ENCODE measurements at regions not wholly inside any gene's neighbourhood (a gene's known extent, or its start where the extent isn't known, plus 50 kb on each side); places are given as distances from the start of the nearest gene placed in this dataset.

DNA sequence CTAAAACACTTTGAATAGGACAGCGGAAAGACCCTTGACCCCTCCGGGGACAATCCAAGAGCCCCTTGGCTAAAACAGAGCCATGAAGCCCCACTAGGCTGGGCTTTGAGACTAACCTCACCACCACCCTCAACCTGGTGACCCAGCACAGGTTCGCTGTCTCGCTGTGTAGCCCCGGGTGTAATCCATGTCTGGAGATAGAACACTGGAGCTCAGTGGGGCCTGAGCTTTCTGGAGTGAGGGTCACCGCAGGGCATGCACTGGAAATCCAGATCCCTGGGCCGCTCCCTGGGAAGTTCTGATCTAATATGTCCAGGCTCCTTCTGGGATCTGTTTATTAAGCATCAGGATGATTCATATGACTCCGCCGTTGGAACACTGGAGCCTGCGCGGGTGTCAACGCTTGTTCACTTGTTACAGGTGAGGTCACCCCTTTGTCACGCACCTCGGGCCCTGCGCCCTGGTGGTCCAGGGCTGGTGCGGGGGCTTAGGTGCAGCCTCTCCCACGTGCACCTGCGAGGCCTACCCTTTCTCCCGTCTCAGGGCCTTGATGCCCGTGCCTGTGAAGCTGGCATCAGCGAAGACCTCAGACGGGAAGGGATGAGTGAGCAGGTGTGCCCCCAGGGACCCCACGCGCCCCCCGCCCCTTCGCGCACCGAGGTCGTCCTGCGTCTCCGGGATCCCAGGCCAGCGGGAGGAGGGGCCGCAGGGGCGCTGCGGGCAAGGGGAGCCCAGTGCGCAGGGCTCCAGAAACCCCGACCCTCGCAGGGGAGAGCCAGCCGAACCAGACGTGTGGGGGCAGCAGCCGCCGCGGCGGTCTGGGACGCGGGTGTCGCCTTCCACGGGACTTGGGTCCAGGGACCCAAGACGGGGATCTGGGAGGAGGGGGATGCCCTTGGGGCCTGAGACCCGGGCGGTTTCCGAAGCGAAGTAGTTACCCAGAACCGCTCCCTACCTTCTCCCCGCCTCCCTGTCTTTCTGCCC is 224.1 kb upstream of the FOXF1 start:
- no peak for DNase-seq (ENCODE audit: low read depth in 1 of 2, low spot score in 1 of 2)
- TF ChIP-seq, protein P1, sequence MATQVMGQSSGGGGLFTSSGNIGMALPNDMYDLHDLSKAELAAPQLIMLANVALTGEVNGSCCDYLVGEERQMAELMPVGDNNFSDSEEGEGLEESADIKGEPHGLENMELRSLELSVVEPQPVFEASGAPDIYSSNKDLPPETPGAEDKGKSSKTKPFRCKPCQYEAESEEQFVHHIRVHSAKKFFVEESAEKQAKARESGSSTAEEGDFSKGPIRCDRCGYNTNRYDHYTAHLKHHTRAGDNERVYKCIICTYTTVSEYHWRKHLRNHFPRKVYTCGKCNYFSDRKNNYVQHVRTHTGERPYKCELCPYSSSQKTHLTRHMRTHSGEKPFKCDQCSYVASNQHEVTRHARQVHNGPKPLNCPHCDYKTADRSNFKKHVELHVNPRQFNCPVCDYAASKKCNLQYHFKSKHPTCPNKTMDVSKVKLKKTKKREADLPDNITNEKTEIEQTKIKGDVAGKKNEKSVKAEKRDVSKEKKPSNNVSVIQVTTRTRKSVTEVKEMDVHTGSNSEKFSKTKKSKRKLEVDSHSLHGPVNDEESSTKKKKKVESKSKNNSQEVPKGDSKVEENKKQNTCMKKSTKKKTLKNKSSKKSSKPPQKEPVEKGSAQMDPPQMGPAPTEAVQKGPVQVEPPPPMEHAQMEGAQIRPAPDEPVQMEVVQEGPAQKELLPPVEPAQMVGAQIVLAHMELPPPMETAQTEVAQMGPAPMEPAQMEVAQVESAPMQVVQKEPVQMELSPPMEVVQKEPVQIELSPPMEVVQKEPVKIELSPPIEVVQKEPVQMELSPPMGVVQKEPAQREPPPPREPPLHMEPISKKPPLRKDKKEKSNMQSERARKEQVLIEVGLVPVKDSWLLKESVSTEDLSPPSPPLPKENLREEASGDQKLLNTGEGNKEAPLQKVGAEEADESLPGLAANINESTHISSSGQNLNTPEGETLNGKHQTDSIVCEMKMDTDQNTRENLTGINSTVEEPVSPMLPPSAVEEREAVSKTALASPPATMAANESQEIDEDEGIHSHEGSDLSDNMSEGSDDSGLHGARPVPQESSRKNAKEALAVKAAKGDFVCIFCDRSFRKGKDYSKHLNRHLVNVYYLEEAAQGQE (IDR thresholded peaks at IDR 0.05; ENCODE audit: insufficient replicate concordance, low read depth), result no peak
- no peak for TF ChIP-seq CTCF (IDR thresholded peaks at IDR 0.05; ENCODE audit: insufficient read depth, low read length)
- no peak for TF ChIP-seq GABPA (IDR thresholded peaks at IDR 0.05; ENCODE audit: low read depth)
- no peak for TF ChIP-seq POLR2AphosphoS5 (IDR thresholded peaks at IDR 0.05; ENCODE audit: low read depth)
- TF ChIP-seq SPI1 (IDR thresholded peaks at IDR 0.05; ENCODE audit: borderline replicate concordance, low read depth), result no peak
- Histone ChIP-seq H3K27me3 (ENCODE audit: insufficient read depth, poor library complexity, severe bottlenecking) (peaks cover 2% of the 10 kb centered on the region), H3K4me3 (replicated peaks; ENCODE audit: insufficient read depth, low read length) (no peak overlapping the region), H3K27ac (replicated peaks) (no peak overlapping the region)

- no peak for DNase-seq (ENCODE audit: low read depth in 1 of 2, low spot score in 1 of 2)
- TF ChIP-seq, protein P1 (IDR thresholded peaks at IDR 0.05; ENCODE audit: insufficient replicate concordance, low read depth), result no peak
- TF ChIP-seq SPI1 (IDR thresholded peaks at IDR 0.05; ENCODE audit: borderline replicate concordance, low read depth), result no peak
- TF ChIP-seq CTCF (IDR thresholded peaks at IDR 0.05; ENCODE audit: insufficient read depth, low read length), result no peak
- no peak for TF ChIP-seq GABPA (IDR thresholded peaks at IDR 0.05; ENCODE audit: low read depth)
- TF ChIP-seq POLR2AphosphoS5 (IDR thresholded peaks at IDR 0.05; ENCODE audit: low read depth), result no peak
- H3K4me3 ChIP-seq (replicated peaks; ENCODE audit: insufficient read depth, low read length), result no peak overlapping the region
- H3K27me3 ChIP-seq (ENCODE audit: insufficient read depth, poor library complexity, severe bottlenecking), result peaks cover 2% of the 10 kb centered on the region
- H3K27ac ChIP-seq (replicated peaks), result no peak overlapping the region
Observed at GRCh38 chr16:86286991-86287663, 223.2 kb upstream of the FOXF1 start.

DNA sequence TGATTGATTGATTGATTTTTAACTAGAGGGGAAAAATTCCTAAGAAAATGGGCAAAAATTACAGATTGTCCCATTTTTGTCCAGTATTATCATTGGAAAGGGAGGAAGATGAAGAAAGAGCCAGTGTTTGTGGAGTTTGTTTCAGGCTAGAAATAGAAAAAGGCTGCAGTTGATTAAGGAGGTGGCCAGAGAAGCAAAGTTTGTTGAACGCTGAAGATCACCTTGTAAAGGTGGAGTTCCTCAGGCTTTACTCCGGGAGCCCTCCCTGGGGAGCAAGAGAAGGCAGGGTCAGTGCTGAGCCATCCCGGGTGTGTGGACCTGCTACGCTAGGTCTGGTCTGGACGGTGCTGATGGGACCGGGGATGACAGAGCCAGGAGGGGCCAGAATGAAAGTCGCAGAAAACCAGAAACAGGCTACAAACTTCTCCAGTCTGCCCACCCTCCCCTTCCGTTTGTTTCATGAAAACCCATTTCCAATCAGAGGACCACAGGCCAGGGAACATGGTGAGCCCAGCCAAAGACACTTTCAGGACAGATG is 222.6 kb upstream of the FOXF1 start:
- Histone ChIP-seq H3K4me3 (replicated peaks; ENCODE audit: insufficient read depth, low read length) (no peak overlapping the region), H3K27ac (replicated peaks) (no peak overlapping the region), H3K27me3 (ENCODE audit: insufficient read depth, poor library complexity, severe bottlenecking) (peaks cover 2% of the 10 kb centered on the region)
- DNase-seq (ENCODE audit: low read depth in 1 of 2, low spot score in 1 of 2), result no peak
- TF ChIP-seq, protein P1 (IDR thresholded peaks at IDR 0.05; ENCODE audit: insufficient replicate concordance, low read depth), result no peak
- TF ChIP-seq CTCF (IDR thresholded peaks at IDR 0.05; ENCODE audit: insufficient read depth, low read length) (no peak), SPI1 (IDR thresholded peaks at IDR 0.05; ENCODE audit: borderline replicate concordance, low read depth) (no peak), POLR2AphosphoS5 (IDR thresholded peaks at IDR 0.05; ENCODE audit: low read depth) (no peak), GABPA (IDR thresholded peaks at IDR 0.05; ENCODE audit: low read depth) (no peak)

Measured in HL-60 (cell line).